ENCODE measurements at regions not wholly inside any gene's neighbourhood (a gene's known extent, or its start where the extent isn't known, plus 50 kb on each side); places are given as distances from the start of the nearest gene placed in this dataset.

DNA sequence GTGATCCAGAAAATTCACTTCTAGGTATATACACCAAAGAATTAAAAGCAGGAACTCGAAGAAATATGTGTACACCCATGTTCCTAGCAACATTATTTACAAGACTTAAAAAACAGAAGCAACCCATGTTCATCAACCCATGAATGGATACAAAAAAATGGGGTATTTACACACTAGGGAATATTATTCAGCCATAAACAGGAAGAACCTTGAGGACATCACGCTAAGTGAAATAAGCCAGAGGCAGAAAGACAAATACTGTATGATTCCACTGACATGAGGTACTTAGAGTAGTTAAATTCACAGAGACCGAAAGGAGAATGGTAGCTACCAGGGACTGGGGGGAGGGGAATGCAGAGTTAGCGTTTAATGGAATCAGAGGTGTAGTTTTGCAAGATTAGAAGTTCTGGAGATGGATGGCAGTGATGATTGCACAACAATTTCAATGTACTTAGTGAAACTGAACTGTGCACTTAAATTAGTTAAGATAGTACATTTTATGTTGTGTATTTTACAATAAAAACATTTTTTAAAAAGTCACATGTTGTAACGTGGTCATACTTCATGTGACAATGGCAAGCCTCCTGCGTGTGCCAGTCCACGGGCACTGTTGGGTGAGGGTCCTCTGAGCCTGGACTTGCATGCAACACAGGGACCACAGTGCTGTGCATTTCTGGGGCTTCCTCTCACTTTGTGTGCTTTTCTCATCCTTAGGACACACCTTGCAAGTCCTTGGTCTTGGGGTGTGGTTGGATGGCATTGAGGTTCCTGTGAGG lies 206.1 kb upstream of the HDAC4 start:
- Mint-ChIP-seq H3K27ac (no peak overlapping the region), H3K27me3 (ENCODE audit: insufficient read depth) (no peaks in the 10 kb centered on the region), H3K36me3 (ENCODE audit: low read depth) (peaks cover 7% of the 10 kb centered on the region), H3K9me3 (peaks cover 59% of the 10 kb centered on the region), H3K4me1 (ENCODE audit: low read depth) (no peaks in the 10 kb centered on the region), H3K4me3 (no peak overlapping the region)
- TF ChIP-seq, protein P1, sequence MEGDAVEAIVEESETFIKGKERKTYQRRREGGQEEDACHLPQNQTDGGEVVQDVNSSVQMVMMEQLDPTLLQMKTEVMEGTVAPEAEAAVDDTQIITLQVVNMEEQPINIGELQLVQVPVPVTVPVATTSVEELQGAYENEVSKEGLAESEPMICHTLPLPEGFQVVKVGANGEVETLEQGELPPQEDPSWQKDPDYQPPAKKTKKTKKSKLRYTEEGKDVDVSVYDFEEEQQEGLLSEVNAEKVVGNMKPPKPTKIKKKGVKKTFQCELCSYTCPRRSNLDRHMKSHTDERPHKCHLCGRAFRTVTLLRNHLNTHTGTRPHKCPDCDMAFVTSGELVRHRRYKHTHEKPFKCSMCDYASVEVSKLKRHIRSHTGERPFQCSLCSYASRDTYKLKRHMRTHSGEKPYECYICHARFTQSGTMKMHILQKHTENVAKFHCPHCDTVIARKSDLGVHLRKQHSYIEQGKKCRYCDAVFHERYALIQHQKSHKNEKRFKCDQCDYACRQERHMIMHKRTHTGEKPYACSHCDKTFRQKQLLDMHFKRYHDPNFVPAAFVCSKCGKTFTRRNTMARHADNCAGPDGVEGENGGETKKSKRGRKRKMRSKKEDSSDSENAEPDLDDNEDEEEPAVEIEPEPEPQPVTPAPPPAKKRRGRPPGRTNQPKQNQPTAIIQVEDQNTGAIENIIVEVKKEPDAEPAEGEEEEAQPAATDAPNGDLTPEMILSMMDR (IDR thresholded peaks at IDR 0.05), result no peak
- no peak for DNase-seq

DNA sequence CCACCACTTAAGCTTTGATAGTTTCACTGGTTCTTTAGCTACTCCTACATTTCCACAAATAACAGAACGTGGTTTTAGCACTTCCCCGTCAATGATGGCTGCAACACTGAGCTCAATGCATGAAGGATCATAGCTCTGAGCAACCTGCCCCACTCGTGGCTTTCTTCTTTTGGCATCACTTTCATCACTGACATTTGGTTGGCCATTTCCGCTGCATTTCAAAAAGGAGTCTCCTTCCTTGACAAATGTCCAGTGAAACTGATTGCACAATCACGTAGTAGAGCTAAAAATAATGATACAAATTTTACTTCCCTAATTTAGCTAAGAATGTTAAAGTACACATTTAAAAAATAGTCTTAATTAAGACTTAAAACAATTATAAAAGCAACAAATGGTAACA lies 205.2 kb upstream of the HDAC4 start:
- Mint-ChIP-seq H3K4me1 (ENCODE audit: low read depth) (no peaks in the 10 kb centered on the region), H3K36me3 (ENCODE audit: low read depth) (peaks cover 5% of the 10 kb centered on the region), H3K27me3 (ENCODE audit: insufficient read depth) (no peaks in the 10 kb centered on the region), H3K9me3 (peaks cover 59% of the 10 kb centered on the region), H3K27ac (no peak overlapping the region), H3K4me3 (no peak overlapping the region)
- TF ChIP-seq, protein P1 (IDR thresholded peaks at IDR 0.05), result no peak
- DNase-seq, result no peak

DNA sequence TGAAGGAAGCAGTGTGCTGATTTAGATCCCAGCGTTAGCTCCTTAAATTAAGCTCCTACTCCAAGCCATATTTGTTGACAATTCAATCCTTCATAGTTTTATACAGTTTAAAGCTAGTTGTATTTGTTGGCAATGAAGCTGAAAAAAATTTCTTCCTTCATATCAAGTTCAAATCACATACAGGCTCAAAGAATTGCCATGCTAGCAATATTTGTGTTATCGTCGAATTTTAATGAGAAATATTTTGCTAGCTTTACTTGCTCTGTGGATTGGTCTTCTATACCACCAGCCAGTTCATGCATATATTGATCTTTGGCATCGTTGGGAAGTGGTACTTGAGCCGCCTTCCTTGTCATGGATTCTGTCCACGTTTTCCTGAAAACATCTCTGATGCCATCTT lies 204.6 kb upstream of the HDAC4 start:
- Mint-ChIP-seq H3K9me3 (peaks cover 57% of the 10 kb centered on the region), H3K4me3 (no peak overlapping the region), H3K27ac (no peak overlapping the region), H3K4me1 (ENCODE audit: low read depth) (no peaks in the 10 kb centered on the region), H3K36me3 (ENCODE audit: low read depth) (peaks cover 2% of the 10 kb centered on the region), H3K27me3 (ENCODE audit: insufficient read depth) (no peaks in the 10 kb centered on the region)
- DNase-seq, result no peak
- TF ChIP-seq, protein P1 (IDR thresholded peaks at IDR 0.05), result no peak

DNA sequence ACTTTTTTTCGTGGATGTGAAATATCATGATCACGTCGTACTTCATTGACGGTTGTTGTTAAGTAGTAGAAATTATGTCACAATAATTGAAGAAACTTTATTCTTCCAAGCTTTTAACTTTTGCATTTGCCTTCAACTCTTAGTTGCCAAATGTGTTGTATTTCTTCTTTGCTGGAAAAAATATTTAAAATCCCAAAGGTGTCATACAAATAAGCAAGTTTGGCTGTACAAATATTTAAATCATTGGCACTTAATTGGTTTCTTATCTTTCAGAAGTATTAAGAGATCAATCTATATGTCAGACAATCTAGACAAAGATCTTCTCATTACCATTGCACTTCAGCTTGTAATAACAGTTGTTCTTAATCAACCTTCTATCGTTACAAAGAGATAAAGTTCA lies 204.0 kb upstream of the HDAC4 start:
- Mint-ChIP-seq H3K4me3 (no peak overlapping the region), H3K4me1 (ENCODE audit: low read depth) (no peaks in the 10 kb centered on the region), H3K27ac (no peak overlapping the region), H3K27me3 (ENCODE audit: insufficient read depth) (no peaks in the 10 kb centered on the region), H3K36me3 (ENCODE audit: low read depth) (no peaks in the 10 kb centered on the region; the same call in none of the 2 replicates), H3K9me3 (peaks cover 57% of the 10 kb centered on the region)
- TF ChIP-seq, protein P1 (IDR thresholded peaks at IDR 0.05), result no peak
- DNase-seq, result no peak

DNA sequence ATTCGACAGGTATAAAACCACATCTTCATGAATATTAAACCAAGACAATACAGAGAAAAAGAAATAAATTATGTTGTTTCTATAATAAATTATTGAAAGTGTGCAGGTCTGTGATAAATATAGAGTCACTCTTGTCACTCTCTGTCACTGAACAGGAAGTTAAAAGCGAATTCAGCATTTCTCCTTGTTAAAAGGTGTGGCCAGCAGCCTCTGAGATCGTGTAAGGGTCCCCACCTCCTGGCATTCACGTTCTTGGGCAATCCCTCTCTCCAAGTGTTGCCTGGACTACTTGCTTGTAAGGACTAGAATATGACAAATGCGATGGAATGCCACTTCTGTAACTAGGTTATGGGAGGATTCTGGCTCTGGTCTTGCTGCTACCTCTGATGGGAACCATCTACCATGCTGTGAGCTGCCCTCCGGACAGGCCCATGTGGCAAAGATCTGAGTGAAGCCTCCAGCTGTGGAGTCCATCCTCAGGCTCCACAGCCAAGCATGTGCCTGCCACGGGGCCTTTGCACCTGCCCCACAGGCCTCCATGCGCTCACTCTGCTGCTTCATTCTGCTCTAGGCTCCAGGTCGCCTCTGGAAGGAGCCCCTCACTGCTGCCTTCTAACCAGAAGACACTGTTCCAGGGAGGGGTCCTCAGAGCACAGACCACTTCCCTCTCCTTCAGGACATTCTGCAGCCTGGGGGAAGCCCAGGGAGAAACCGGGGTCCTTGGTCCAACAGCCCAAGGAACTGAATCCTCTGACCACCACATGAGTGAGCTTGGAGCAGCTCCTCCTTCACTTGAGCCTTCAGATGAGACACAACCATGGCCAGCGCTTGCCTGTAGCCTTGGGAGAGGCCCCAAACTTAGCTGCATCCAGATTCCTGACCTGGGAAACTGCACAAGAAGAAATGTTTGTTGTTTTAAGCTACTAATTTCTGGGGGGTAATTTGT lies 202.9 kb upstream of the HDAC4 start:
- peaks cover 53% of the 10 kb centered on the region for H3K9me3 Mint-ChIP-seq
- H3K27me3 Mint-ChIP-seq (ENCODE audit: insufficient read depth), result peaks cover 1% of the 10 kb centered on the region; the same call in 1 of the 2 replicates
- TF ChIP-seq, protein P1 (IDR thresholded peaks at IDR 0.05), result no peak
- no peaks in the 10 kb centered on the region; the same call in none of the 2 replicates for H3K36me3 Mint-ChIP-seq (ENCODE audit: low read depth)
- H3K4me3 Mint-ChIP-seq, result no peak overlapping the region
- H3K27ac Mint-ChIP-seq, result no peak overlapping the region
- no peak for DNase-seq
- H3K4me1 Mint-ChIP-seq (ENCODE audit: low read depth), result no peaks in the 10 kb centered on the region

All from HFFc6 (cell line).